Adrenal gland (tissue), 9 donors: ENCODE measurements at regions not wholly inside any gene's neighbourhood (a gene's known extent, or its start where the extent isn't known, plus 50 kb on each side); places are given as distances from the start of the nearest gene placed in this dataset.
"Not testable (repeated sequence)": the region's sequence is repeated elsewhere in the genome, so short reads cannot be mapped to it uniquely, and the experiment has no call there.

Source experiments
- DNase-seq, 7 donors: peaks; one replicate each; pipeline ENCODE4 v3.0.0-alpha.2; 2019 to 2020
- H3K27ac ChIP-seq, 5 donors: fragments of 200-600 bp; sonication (generic) in 4 of 5; 1 replicate in 3 of 5; 2 replicates in 2 of 5; pipeline versions ENCODE4 v1.5.1 to v1.8.0; 2016 to 2020; ENCODE audit warnings: mild to moderate bottlenecking in 1 of 5
- H3K27me3 ChIP-seq: fragments of 200-600 bp; 2 replicates; pipeline ENCODE4 v1.8.0; 2021
- H3K36me3 ChIP-seq, 2 donors: fragments of 200-600 bp; replicated peaks in 1 of 2; 1 replicate in 1 of 2; 2 replicates in 1 of 2; pipeline versions ENCODE4 v1.5.1 to v1.8.0; 2018 to 2022
- H3K4me1 ChIP-seq, 2 donors: fragments of 200-600 bp; replicated peaks in 1 of 2; 1 replicate in 1 of 2; 2 replicates in 1 of 2; pipeline versions ENCODE4 v1.5.1 to v1.8.0; 2018 to 2021
- H3K4me3 ChIP-seq, 4 donors: fragments of 200-600 bp; sonication (generic) in 3 of 4; one replicate each; pipeline ENCODE4 v1.5.1; 2016 to 2018
- H3K9me3 ChIP-seq, 3 donors: fragments of 200-600 bp; sonication (generic) in 1 of 3; replicated peaks in 1 of 3; 1 replicate in 2 of 3; 2 replicates in 1 of 3; pipeline versions ENCODE4 v1.5.1 to v1.8.0; 2016 to 2021
- CTCF ChIP-seq, 6 experiments: fragments of 450-650 bp in 4 of 6; fragments of 200-600 bp in 2 of 6; sonication (generic) in 1 of 6; IDR thresholded peaks; 1 replicate in 5 of 6; 2 replicates in 1 of 6; pipeline versions ENCODE4 v1.5.1 to v1.8.0; 2016 to 2021; ENCODE audit warnings: antibody characterized with exemption in 6 of 6, mild to moderate bottlenecking in 2 of 6, moderate library complexity in 1 of 6
- POLR2A ChIP-seq, 2 donors: fragments of 450-650 bp; IDR thresholded peaks; one replicate each; pipeline ENCODE4 v1.6.1; 2017; ENCODE audit warnings: antibody characterized with exemption in 2 of 2, mild to moderate bottlenecking in 2 of 2, moderate library complexity in 1 of 2
- WGBS, 4 donors: extraction: QIAGEN DNeasy Blood & Tissue Kit in 2 of 4; methylation state at CpG; one replicate each; pipeline versions ENCODE4 v1.1.5 to v1.1.7; 2013 to 2017; 5-methylcytosine and 5-hydroxymethylcytosine counted together
- intact Hi-C, 2 donors: fragments of 100-400 bp; cut with DNase I; formaldehyde crosslinking; loops; one replicate each; pipeline versions ENCODE4 v1.14.1 to v1.15.0; 2022 to 2023
- donor health status: healthy with polysubstance abuse.
- donor health status: Bipolar disorder and iron deficiency.
- donor health status: DM: yes; HTN: yes; CAD: no.
- donor health status: DM: no; HTN: no; CAD: no.
- donor health status: DM: no; HTN: no; CAD: no.

DNA sequence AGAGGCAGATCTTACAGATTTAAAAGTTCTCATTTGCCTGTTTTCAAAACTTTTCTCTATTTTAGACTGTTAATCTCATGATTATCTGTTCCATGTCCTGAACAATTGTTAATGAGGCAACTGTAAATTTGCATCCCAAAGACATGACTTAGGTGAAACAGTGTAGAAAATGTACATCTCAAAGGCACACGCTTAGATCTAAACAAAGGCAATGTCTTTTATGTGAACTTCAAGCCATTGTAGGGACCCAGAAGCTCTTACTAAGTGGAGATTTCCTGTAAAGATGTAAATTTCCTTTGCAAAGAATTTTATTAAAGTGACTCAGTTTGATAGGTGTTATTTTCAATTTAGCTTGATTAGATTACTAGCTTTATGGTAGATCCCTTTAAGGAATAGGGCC is 125.2 kb upstream of the F3 start:
- peaks cover 8 to 17% of the 10 kb centered on the region in 2 donors for H3K4me1 ChIP-seq
- no peak for DNase-seq
- H3K4me3 ChIP-seq: no peak overlapping the region
- TF ChIP-seq POLR2A (IDR thresholded peaks at IDR 0.05): no peak
- no peak for TF ChIP-seq CTCF (IDR thresholded peaks at IDR 0.05)
- no peaks in the 10 kb centered on the region for H3K27me3 ChIP-seq
- no peaks in the 10 kb centered on the region for H3K36me3 ChIP-seq
- H3K27ac ChIP-seq: no peak overlapping the region
- intact Hi-C loops: no loop called here
- H3K9me3 ChIP-seq: no peaks in the 10 kb centered on the region
- 80 to 97% (median 95%) methylated on average over 1 of the region's 1 CpG for WGBS, 4 donors

GRCh38 chr1:94661431-94661932 is 119.9 kb upstream of the F3 start:
- intact Hi-C loops: no loop called here
- TF ChIP-seq CTCF (IDR thresholded peaks at IDR 0.05) (no peak), POLR2A (IDR thresholded peaks at IDR 0.05) (no peak)
- WGBS, 4 donors: 37 to 59% (median 43%) methylated on average over 2 of the region's 2 CpGs

GRCh38 chr1:94660994-94661393 is 119.4 kb upstream of the F3 start:
- TF ChIP-seq CTCF (IDR thresholded peaks at IDR 0.05): no peak
- H3K4me1 ChIP-seq: peaks cover 11 to 29% of the 10 kb centered on the region in 2 donors
- H3K27ac ChIP-seq: peak overlapping the region in 1 of 5 donors; percentile 0
- no peaks in the 10 kb centered on the region for H3K27me3 ChIP-seq
- H3K36me3 ChIP-seq: no peaks in the 10 kb centered on the region
- no peaks in the 10 kb centered on the region for H3K9me3 ChIP-seq
- no peak overlapping the region for H3K4me3 ChIP-seq
- no peak for DNase-seq
- intact Hi-C loops: no loop called here

More at GRCh38 chr1:94661431-94661932, 119.9 kb upstream of the F3 start:
- no peak overlapping the region for H3K4me3 ChIP-seq
- peak overlapping the region in 1 of 5 donors; percentile 39 for H3K27ac ChIP-seq
- no peaks in the 10 kb centered on the region for H3K36me3 ChIP-seq
- H3K9me3 ChIP-seq: no peaks in the 10 kb centered on the region
- H3K27me3 ChIP-seq: no peaks in the 10 kb centered on the region
- H3K4me1 ChIP-seq: peaks cover 11 to 29% of the 10 kb centered on the region in 2 donors
- no peak for DNase-seq

GRCh38 chr1:94660258-94660657 is 118.7 kb upstream of the F3 start:
- H3K9me3 ChIP-seq: no peaks in the 10 kb centered on the region
- H3K4me1 ChIP-seq: peaks cover 11 to 29% of the 10 kb centered on the region in 2 donors
- TF ChIP-seq POLR2A (IDR thresholded peaks at IDR 0.05): no peak
- no peak for TF ChIP-seq CTCF (IDR thresholded peaks at IDR 0.05)
- H3K36me3 ChIP-seq: no peaks in the 10 kb centered on the region
- intact Hi-C loops: no loop called here
- no peak for DNase-seq
- 78 to 89% (median 80%) methylated on average over 2 of the region's 2 CpGs for WGBS, 4 donors
- no peak overlapping the region for H3K27ac ChIP-seq
- H3K27me3 ChIP-seq: no peaks in the 10 kb centered on the region
- H3K4me3 ChIP-seq: no peak overlapping the region

- H3K9me3 ChIP-seq, H3K4me3 ChIP-seq, H3K36me3 ChIP-seq, H3K27ac ChIP-seq, H3K27me3 ChIP-seq, intact Hi-C loops, DNase-seq: not testable (repeated sequence)
- 92 to 100% (median 99%) methylated on average over 1 of the region's 1 CpG for WGBS, 4 donors
- peaks cover 11 to 29% of the 10 kb centered on the region in 2 donors for H3K4me1 ChIP-seq
Measured at GRCh38 chr1:94659202-94659601, 117.6 kb upstream of the F3 start.
